ENCODE measurements at regions not wholly inside any gene's neighbourhood (a gene's known extent, or its start where the extent isn't known, plus 50 kb on each side); places are given as distances from the start of the nearest gene placed in this dataset.

DNA sequence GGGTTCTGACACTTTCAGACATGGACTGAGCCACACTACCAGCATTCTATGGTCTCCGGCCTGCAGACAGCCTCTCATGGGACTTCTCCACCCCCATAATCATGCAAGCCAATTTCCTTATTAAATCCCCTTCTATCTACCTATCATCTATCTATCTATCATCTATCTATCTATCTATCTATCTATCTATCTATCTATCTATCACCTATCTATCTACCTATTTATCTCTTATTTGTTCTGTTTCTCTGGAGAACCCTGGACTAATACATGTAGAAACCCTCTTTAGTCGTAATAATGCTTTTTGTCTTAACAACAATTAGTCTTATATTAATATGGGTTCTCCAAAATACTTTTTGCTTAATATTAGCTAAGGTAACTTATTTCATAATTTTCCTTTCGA lies 174.1 kb upstream of the PRSS16 start:
- Histone ChIP-seq H3K56ac (ENCODE audit: insufficient read length, low read depth, low read length) (no peak overlapping the region), H3K79me2 (ENCODE audit: insufficient read depth, low read length) (no peaks in the 10 kb centered on the region), H2BK120ac (ENCODE audit: low read depth, low read length, poor library complexity, severe bottlenecking) (no peak overlapping the region), H4K91ac (ENCODE audit: insufficient read length, low read depth, low read length) (no peak overlapping the region), H3K4ac (ENCODE audit: low read depth, low read length) (no peak overlapping the region), H4K5ac (ENCODE audit: insufficient read length, low read depth, low read length) (no peak overlapping the region), H4K20me1 (ENCODE audit: control insufficient read depth, insufficient read depth, insufficient read length) (no peaks in the 10 kb centered on the region), H2BK5ac (ENCODE audit: insufficient read length, low read length) (no peak overlapping the region), H3K9ac (ENCODE audit: extremely low read depth, insufficient read length, low read length) (no peak overlapping the region), H2BK20ac (ENCODE audit: low read depth, low read length, poor library complexity, severe bottlenecking) (no peak overlapping the region), H3T11ph (ENCODE audit: low read length) (no peak overlapping the region), H3K23ac (ENCODE audit: insufficient read length, low read depth, low read length) (no peak overlapping the region), H3K18ac (ENCODE audit: insufficient read length, low read depth, low read length) (no peak overlapping the region), H3K79me1 (ENCODE audit: insufficient read depth, low read depth, low read length, poor library complexity, severe bottlenecking) (no peaks in the 10 kb centered on the region), H2AK5ac (ENCODE audit: insufficient read length, low read length) (no peak overlapping the region), H3K4me2 (ENCODE audit: insufficient read depth, insufficient read length, low read length) (no peak overlapping the region), H3K4me1 (ENCODE audit: insufficient read depth, low read length) (no peaks in the 10 kb centered on the region), H3K9me3 (ENCODE audit: control insufficient read depth, low read depth, low read length) (no peaks in the 10 kb centered on the region), H4K8ac (replicated peaks; ENCODE audit: insufficient read length, low read depth, low read length) (no peak overlapping the region), H3K23me2 (ENCODE audit: insufficient read length, low read depth, low read length, poor library complexity, severe bottlenecking) (no peaks in the 10 kb centered on the region), H3K27ac (ENCODE audit: insufficient read length, low read depth, low read length) (no peak overlapping the region), H2BK15ac (ENCODE audit: low read depth, low read length) (no peak overlapping the region), H2BK12ac (ENCODE audit: insufficient read length, low read depth, low read length) (no peak overlapping the region), H3K14ac (ENCODE audit: insufficient read depth, low read length) (no peak overlapping the region), H2AFZ (ENCODE audit: low read length) (no peak overlapping the region), H3K27me3 (ENCODE audit: insufficient read depth, low read length) (no peaks in the 10 kb centered on the region)
- no peak for DNase-seq
- Mint-ChIP-seq H3K27me3 (ENCODE audit: low read depth) (no peaks in the 10 kb centered on the region; the same call in 1 of the 2 replicates), H3K9me3 (no peaks in the 10 kb centered on the region), H3K36me3 (ENCODE audit: insufficient read depth in 1 of 3, low read depth in 3 of 3) (no peaks in the 10 kb centered on the region), H3K27ac (no peak overlapping the region), H3K4me3 (no peak overlapping the region), H3K4me1 (peaks cover 2% of the 10 kb centered on the region in 2 experiments; a peak in 3 of 4 replicates)
- no CpG with 5 or more reads among the region's 3 CpGs for WGBS (ENCODE audit: extremely low coverage, insufficient read length, low lambda C conversion rate)
- TF ChIP-seq, protein P1, sequence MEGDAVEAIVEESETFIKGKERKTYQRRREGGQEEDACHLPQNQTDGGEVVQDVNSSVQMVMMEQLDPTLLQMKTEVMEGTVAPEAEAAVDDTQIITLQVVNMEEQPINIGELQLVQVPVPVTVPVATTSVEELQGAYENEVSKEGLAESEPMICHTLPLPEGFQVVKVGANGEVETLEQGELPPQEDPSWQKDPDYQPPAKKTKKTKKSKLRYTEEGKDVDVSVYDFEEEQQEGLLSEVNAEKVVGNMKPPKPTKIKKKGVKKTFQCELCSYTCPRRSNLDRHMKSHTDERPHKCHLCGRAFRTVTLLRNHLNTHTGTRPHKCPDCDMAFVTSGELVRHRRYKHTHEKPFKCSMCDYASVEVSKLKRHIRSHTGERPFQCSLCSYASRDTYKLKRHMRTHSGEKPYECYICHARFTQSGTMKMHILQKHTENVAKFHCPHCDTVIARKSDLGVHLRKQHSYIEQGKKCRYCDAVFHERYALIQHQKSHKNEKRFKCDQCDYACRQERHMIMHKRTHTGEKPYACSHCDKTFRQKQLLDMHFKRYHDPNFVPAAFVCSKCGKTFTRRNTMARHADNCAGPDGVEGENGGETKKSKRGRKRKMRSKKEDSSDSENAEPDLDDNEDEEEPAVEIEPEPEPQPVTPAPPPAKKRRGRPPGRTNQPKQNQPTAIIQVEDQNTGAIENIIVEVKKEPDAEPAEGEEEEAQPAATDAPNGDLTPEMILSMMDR (conservative IDR thresholded peaks at IDR 0.05): no peak
